PC-3 (cell line): ENCODE measurements at regions not wholly inside any gene's neighbourhood (a gene's known extent, or its start where the extent isn't known, plus 50 kb on each side); places are given as distances from the start of the nearest gene placed in this dataset.

Experiments used
- ATAC-seq: fragments of 200-7000 bp; cut with Tn5 transposase; 2 replicates; pipeline ENCODE4 v1.9.1; 2020; ENCODE audit warnings: mild to moderate bottlenecking, moderate library complexity
- BruUV-seq: library from RNA; stranded (reverse); fragments of 400-500 nt; replicated peaks from 2 replicates; lab custom pipeline; 2021; lab: Mats Ljungman, UMichigan
- CTCF ChIA-PET: fragments of 300-600 bp; sonication (Branson Sonifier 250); formaldehyde crosslinking; loops from one replicate; lab custom pipeline; 2022; ENCODE audit warnings: antibody characterized with exemption; lab: Charles Lee
- POLR2A ChIA-PET: fragments of 300-600 bp; sonication (Branson Sonifier 250); formaldehyde crosslinking; loops from one replicate; lab custom pipeline; 2022; ENCODE audit warnings: antibody characterized with exemption; ENCODE audit not compliant: unreplicated experiment; lab: Charles Lee
- DNase-seq: peaks from one replicate; pipeline ENCODE4 v3.0.0-alpha.2; 2015
- H2AFZ ChIP-seq: fragments of 300-600 bp; sonication (generic); 2 replicates; pipeline ENCODE4 v1.6.0; 2016; ENCODE audit warnings: antibody characterized with exemption, low read length
- H3F3A ChIP-seq: fragments of 300-600 bp; sonication (generic); one replicate; pipeline ENCODE4 v1.6.0; 2017; ENCODE audit warnings: antibody characterized with exemption, low read length, control low read depth, mild to moderate bottlenecking; ENCODE audit not compliant: unreplicated experiment
- H3K27ac ChIP-seq: fragments of 300-600 bp; sonication (generic); 2 replicates; pipeline ENCODE4 v1.5.1; 2016; ENCODE audit warnings: mild to moderate bottlenecking, low read length
- H3K27me3 ChIP-seq: fragments of 300-600 bp; sonication (generic); 2 replicates; pipeline ENCODE4 v1.6.1; 2016; ENCODE audit warnings: low read length, mixed read lengths
- H3K36me3 ChIP-seq: fragments of 300-600 bp; sonication (generic); 2 replicates; pipeline ENCODE4 v1.6.1; 2016; ENCODE audit warnings: low read depth, mixed run types, low read length, mixed read lengths
- H3K4me1 ChIP-seq: fragments of 300-600 bp; sonication (generic); 2 replicates; pipeline ENCODE4 v1.5.1; 2016; ENCODE audit warnings: low read length; ENCODE audit not compliant: insufficient read depth
- H3K4me2 ChIP-seq: fragments of 300-600 bp; sonication (generic); 2 replicates; pipeline ENCODE4 v1.6.0; 2016; ENCODE audit warnings: low read length
- H3K4me3 ChIP-seq: fragments of 300-600 bp; sonication (generic); 2 replicates; pipeline ENCODE4 v1.5.1; 2016; ENCODE audit warnings: mild to moderate bottlenecking, low read length, mixed read lengths
- H3K79me2 ChIP-seq: fragments of 300-600 bp; sonication (generic); 2 replicates; pipeline ENCODE4 v1.6.1; 2017; ENCODE audit warnings: low read length, mixed read lengths
- H3K9ac ChIP-seq: fragments of 300-600 bp; sonication (generic); 2 replicates; pipeline ENCODE4 v1.6.0; 2016; ENCODE audit warnings: mild to moderate bottlenecking, low read length
- H3K9me2 ChIP-seq: fragments of 300-600 bp; sonication (generic); replicated peaks from 2 replicates; pipeline ENCODE4 v1.6.1; 2016; ENCODE audit warnings: mixed run types, low read length, mixed read lengths
- H3K9me3 ChIP-seq: fragments of 300-600 bp; sonication (generic); 2 replicates; pipeline ENCODE4 v1.6.1; 2016; ENCODE audit warnings: low read length, mixed read lengths
- H4K20me1 ChIP-seq: fragments of 300-600 bp; sonication (generic); 2 replicates; pipeline ENCODE4 v1.6.1; 2016; ENCODE audit warnings: low read length, mixed read lengths
- CTCF ChIP-seq: fragments of 300-600 bp; sonication (generic); conservative IDR thresholded peaks from 2 replicates; pipeline ENCODE4 v1.5.1; 2017; ENCODE audit warnings: antibody characterized with exemption, low read depth, mild to moderate bottlenecking, low read length
- EZH2 ChIP-seq: fragments of 300-600 bp; sonication (generic); IDR thresholded peaks from one replicate; pipeline ENCODE4 v1.6.1; 2017; ENCODE audit warnings: antibody characterized with exemption, mild to moderate bottlenecking, low read length; ENCODE audit not compliant: unreplicated experiment
- EZH2phosphoT487 ChIP-seq: fragments of 300-600 bp; sonication (generic); IDR thresholded peaks from 2 replicates; pipeline ENCODE4 v1.6.1; 2018; ENCODE audit warnings: mild to moderate bottlenecking, antibody characterized with exemption, low read length, borderline replicate concordance
- intact Hi-C: fragments of 100-400 bp; cut with micrococcal nuclease; formaldehyde crosslinking; loops from 2 replicates; pipeline ENCODE4 v1.9.0; 2023

- Histone ChIP-seq H3K4me3 (no peak overlapping the region), H3K27me3 (no peaks in the 10 kb centered on the region), H4K20me1 (no peaks in the 10 kb centered on the region), H3F3A (no peaks in the 10 kb centered on the region), H2AFZ (no peak overlapping the region), H3K4me1 (no peaks in the 10 kb centered on the region), H3K9me3 (no peaks in the 10 kb centered on the region), H3K9me2 (no peaks in the 10 kb centered on the region), H3K79me2 (no peaks in the 10 kb centered on the region), H3K36me3 (no peaks in the 10 kb centered on the region), H3K27ac (no peak overlapping the region), H3K9ac (no peak overlapping the region), H3K4me2 (no peak overlapping the region)
- CTCF ChIA-PET: no interaction called here
- DNase-seq: no peak
- intact Hi-C loops: no loop called here
- TF ChIP-seq CTCF (no peak), EZH2phosphoT487 (no peak), EZH2 (no peak)
- BruUV-seq: no TSS peak
- POLR2A ChIA-PET: no interaction called here
- no peak for ATAC-seq
These were observed 706.4 kb upstream of the NR2F2 start for GRCh38 chr15:95624100-95624499.

GRCh38 chr15:95624616-95625361 lies 705.7 kb upstream of the NR2F2 start:
- CTCF ChIA-PET: no interaction called here
- DNase-seq (no peak), ATAC-seq (no peak)
- H3K4me3 ChIP-seq: no peak overlapping the region
- TF ChIP-seq EZH2phosphoT487: no peak
- TF ChIP-seq EZH2: no peak
- no peak for TF ChIP-seq CTCF
- no peaks in the 10 kb centered on the region for H3K4me1 ChIP-seq
- no peaks in the 10 kb centered on the region for H3K36me3 ChIP-seq
- no peak overlapping the region for H2AFZ ChIP-seq
- H4K20me1 ChIP-seq: no peaks in the 10 kb centered on the region
- BruUV-seq: no TSS peak
- intact Hi-C loops: no loop called here
- no peak overlapping the region for H3K4me2 ChIP-seq
- no peak overlapping the region for H3K9ac ChIP-seq
- no peaks in the 10 kb centered on the region for H3K27me3 ChIP-seq
- H3F3A ChIP-seq: no peaks in the 10 kb centered on the region
- H3K9me3 ChIP-seq: no peaks in the 10 kb centered on the region
- POLR2A ChIA-PET: no interaction called here
- no peaks in the 10 kb centered on the region for H3K79me2 ChIP-seq
- no peaks in the 10 kb centered on the region for H3K9me2 ChIP-seq
- no peak overlapping the region for H3K27ac ChIP-seq
